ENCODE measurements at regions not wholly inside any gene's neighbourhood (a gene's known extent, or its start where the extent isn't known, plus 50 kb on each side); places are given as distances from the start of the nearest gene placed in this dataset.

DNA sequence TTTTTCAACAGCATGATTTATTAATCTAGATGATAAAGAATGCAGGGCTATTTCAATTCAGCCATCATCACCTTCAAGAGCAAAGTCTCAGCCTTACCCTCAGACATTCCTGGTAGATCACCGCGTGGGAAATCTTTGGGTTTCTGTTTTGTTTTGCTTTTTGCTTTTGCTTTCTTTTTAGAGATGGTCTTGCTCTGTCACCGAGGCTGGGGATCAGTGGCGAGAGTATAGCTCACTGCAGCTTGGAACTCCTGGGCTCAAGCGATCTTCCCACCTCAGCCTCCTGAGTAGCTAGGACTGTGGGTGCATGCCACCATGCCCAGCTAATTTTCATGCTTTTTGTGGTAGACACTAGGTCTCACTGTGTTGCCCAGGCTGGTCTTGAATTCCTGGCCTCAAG lies 289.7 kb downstream of the AJAP1 start:
- Histone ChIP-seq H3K27me3 (replicated peaks; ENCODE audit: insufficient read depth) (no peaks in the 10 kb centered on the region), H3K4me1 (replicated peaks) (no peaks in the 10 kb centered on the region), H3K4me3 (no peak overlapping the region), H3K27ac (no peak overlapping the region), H3K9me3 (no peaks in the 10 kb centered on the region), H3K36me3 (no peaks in the 10 kb centered on the region)
- DNase-seq (ENCODE audit: low spot score) = no peak
- intact Hi-C loops (cut with DNase I) = no loop called here
- 91% methylated on average over 5 of the region's 5 CpGs for WGBS
- TF ChIP-seq, protein P1, sequence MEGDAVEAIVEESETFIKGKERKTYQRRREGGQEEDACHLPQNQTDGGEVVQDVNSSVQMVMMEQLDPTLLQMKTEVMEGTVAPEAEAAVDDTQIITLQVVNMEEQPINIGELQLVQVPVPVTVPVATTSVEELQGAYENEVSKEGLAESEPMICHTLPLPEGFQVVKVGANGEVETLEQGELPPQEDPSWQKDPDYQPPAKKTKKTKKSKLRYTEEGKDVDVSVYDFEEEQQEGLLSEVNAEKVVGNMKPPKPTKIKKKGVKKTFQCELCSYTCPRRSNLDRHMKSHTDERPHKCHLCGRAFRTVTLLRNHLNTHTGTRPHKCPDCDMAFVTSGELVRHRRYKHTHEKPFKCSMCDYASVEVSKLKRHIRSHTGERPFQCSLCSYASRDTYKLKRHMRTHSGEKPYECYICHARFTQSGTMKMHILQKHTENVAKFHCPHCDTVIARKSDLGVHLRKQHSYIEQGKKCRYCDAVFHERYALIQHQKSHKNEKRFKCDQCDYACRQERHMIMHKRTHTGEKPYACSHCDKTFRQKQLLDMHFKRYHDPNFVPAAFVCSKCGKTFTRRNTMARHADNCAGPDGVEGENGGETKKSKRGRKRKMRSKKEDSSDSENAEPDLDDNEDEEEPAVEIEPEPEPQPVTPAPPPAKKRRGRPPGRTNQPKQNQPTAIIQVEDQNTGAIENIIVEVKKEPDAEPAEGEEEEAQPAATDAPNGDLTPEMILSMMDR (IDR thresholded peaks at IDR 0.05) = no peak
- TF ChIP-seq POLR2AphosphoS5 (IDR thresholded peaks at IDR 0.05) (no peak), POLR2A (IDR thresholded peaks at IDR 0.05) (no peak)

- no peak for DNase-seq (ENCODE audit: low spot score)
- WGBS = 83% methylated on average over 6 of the region's 6 CpGs
- Histone ChIP-seq H3K9me3 (no peaks in the 10 kb centered on the region), H3K27me3 (replicated peaks; ENCODE audit: insufficient read depth) (no peaks in the 10 kb centered on the region), H3K4me1 (replicated peaks) (no peaks in the 10 kb centered on the region), H3K36me3 (no peaks in the 10 kb centered on the region), H3K4me3 (no peak overlapping the region), H3K27ac (no peak overlapping the region)
- TF ChIP-seq POLR2AphosphoS5 (IDR thresholded peaks at IDR 0.05) = no peak
- TF ChIP-seq POLR2A (IDR thresholded peaks at IDR 0.05) = no peak
- TF ChIP-seq, protein P1 (IDR thresholded peaks at IDR 0.05) = no peak
- intact Hi-C loops (cut with DNase I) = no loop called here
These were observed 284.9 kb downstream of the AJAP1 start for GRCh38 chr1:4939266-4939665.

DNA sequence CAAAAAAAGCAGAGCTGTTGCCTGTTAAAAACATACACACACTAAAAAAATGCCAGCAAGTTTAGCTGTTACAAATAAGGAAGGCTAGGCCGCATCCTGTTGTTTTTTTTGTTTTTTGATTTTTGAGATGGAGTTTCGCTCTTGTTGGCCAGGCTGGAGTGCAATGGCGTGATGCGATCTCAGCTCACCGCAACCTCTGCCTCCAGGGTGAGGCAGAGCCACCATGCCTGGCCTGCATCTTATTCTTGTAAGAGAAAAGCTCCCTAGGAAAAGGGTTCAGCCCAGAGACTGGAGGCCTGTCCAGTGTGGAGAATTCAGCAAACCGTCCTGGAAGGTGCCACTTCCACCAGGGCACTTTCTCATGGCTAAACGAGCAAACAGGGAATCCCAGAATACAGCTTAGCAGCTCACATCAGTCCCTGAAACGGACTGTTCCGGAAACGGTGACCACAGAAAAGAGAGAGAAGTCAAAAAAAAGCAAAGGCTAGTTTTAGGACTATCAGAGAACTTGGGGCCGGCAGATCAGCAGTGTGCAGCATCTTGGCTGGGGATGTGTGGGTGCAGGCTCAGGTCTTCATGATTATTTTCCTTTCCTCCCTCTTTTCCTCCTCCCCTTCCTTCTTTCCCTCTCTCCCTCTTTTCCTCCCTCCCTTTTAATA lies 283.6 kb downstream of the AJAP1 start:
- Histone ChIP-seq H3K36me3 (no peaks in the 10 kb centered on the region), H3K4me1 (replicated peaks) (no peaks in the 10 kb centered on the region), H3K27me3 (replicated peaks; ENCODE audit: insufficient read depth) (no peaks in the 10 kb centered on the region), H3K27ac (no peak overlapping the region), H3K9me3 (no peaks in the 10 kb centered on the region), H3K4me3 (no peak overlapping the region)
- DNase-seq (ENCODE audit: low spot score) = no peak
- WGBS = 88% methylated on average over 11 of the region's 11 CpGs
- intact Hi-C loops (cut with DNase I) = no loop called here
- no peak for TF ChIP-seq POLR2AphosphoS5 (IDR thresholded peaks at IDR 0.05)
- TF ChIP-seq POLR2A (IDR thresholded peaks at IDR 0.05) = no peak
- TF ChIP-seq, protein P1 (IDR thresholded peaks at IDR 0.05) = no peak

DNA sequence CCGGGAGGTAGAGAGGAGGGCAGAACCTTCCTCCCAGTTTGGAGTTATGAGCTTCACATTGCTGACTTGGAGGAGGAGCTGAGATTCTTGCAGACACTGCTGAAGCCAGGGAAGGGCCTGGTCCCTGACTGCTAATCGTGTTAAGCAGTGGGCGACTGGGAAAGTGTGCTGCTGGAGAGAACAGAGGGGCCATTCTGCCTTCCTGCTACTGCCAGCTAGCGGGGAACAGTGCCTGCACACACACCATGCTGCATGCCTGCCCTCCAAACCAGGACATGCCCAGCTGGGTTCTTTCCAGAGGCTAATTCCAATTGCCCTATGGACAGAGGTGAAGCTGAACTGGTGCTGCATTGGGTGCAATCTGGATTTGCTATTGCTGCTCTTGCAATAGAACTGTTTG lies 281.4 kb downstream of the AJAP1 start:
- Histone ChIP-seq H3K27ac (no peak overlapping the region), H3K4me1 (replicated peaks) (no peaks in the 10 kb centered on the region), H3K9me3 (no peaks in the 10 kb centered on the region), H3K4me3 (no peak overlapping the region), H3K36me3 (no peaks in the 10 kb centered on the region), H3K27me3 (replicated peaks; ENCODE audit: insufficient read depth) (no peaks in the 10 kb centered on the region)
- intact Hi-C loops (cut with DNase I) = no loop called here
- TF ChIP-seq POLR2AphosphoS5 (IDR thresholded peaks at IDR 0.05) = no peak
- TF ChIP-seq POLR2A (IDR thresholded peaks at IDR 0.05) = no peak
- TF ChIP-seq, protein P1 (IDR thresholded peaks at IDR 0.05) = no peak
- WGBS = 44% methylated on average over 4 of the region's 4 CpGs
- no peak for DNase-seq (ENCODE audit: low spot score)

GRCh38 chr1:4933232-4933631 lies 278.8 kb downstream of the AJAP1 start:
- TF ChIP-seq POLR2AphosphoS5 (IDR thresholded peaks at IDR 0.05) (no peak), POLR2A (IDR thresholded peaks at IDR 0.05) (no peak)
- TF ChIP-seq, protein P1 (IDR thresholded peaks at IDR 0.05) = no peak
- intact Hi-C loops (cut with DNase I) = no loop called here
- Histone ChIP-seq H3K4me3 (no peak overlapping the region), H3K27ac (no peak overlapping the region), H3K4me1 (replicated peaks) (no peaks in the 10 kb centered on the region), H3K9me3 (no peaks in the 10 kb centered on the region), H3K27me3 (replicated peaks; ENCODE audit: insufficient read depth) (no peaks in the 10 kb centered on the region), H3K36me3 (no peaks in the 10 kb centered on the region)
- WGBS = 85% methylated on average over 2 of the region's 2 CpGs
- DNase-seq (ENCODE audit: low spot score) = no peak

All from prostate gland (tissue), 2 donors.